ENCODE measurements at regions not wholly inside any gene's neighbourhood (a gene's known extent, or its start where the extent isn't known, plus 50 kb on each side); places are given as distances from the start of the nearest gene placed in this dataset.

DNA sequence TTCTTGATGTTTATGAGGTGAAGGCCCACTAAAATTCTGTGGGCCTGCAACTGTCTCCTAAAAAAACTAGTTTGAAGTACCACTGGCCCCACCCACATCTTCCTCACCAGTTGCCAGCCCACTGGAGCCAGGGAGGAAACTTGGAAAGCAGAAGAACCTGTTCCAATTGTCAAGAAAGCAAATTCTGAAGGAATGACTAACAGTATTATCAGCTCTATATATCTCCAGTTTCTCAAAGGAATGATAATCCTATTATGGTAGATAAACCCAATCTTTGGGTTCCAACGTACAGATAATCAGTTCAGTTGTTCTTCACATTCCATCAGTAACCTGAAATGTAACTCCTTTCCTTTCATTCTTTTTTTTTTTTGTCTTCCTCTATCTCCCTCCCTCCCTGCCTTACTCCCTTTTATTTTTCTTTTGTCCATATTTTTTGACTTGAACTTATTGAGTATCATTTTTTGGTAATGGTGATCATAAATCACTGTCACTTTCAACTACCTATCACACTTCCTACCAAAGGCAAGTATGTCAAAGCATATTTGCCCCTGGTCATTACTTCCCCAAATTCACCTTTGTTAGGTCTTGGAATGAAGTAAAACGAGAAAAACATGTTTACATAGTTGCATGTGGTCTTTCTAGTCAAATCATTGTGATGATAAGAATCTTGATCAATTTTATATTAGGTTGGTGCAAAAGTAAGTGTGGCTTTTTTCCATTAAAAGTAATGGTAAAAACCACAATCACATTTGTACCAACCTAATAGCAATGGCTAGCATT is 943.4 kb downstream of the TTLL7 start:
- TF ChIP-seq POLR2AphosphoS5 (IDR thresholded peaks at IDR 0.05) (no peak), EP300 (IDR thresholded peaks at IDR 0.05; ENCODE audit: low read depth) (no peak)
- TF ChIP-seq, protein P1, sequence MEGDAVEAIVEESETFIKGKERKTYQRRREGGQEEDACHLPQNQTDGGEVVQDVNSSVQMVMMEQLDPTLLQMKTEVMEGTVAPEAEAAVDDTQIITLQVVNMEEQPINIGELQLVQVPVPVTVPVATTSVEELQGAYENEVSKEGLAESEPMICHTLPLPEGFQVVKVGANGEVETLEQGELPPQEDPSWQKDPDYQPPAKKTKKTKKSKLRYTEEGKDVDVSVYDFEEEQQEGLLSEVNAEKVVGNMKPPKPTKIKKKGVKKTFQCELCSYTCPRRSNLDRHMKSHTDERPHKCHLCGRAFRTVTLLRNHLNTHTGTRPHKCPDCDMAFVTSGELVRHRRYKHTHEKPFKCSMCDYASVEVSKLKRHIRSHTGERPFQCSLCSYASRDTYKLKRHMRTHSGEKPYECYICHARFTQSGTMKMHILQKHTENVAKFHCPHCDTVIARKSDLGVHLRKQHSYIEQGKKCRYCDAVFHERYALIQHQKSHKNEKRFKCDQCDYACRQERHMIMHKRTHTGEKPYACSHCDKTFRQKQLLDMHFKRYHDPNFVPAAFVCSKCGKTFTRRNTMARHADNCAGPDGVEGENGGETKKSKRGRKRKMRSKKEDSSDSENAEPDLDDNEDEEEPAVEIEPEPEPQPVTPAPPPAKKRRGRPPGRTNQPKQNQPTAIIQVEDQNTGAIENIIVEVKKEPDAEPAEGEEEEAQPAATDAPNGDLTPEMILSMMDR (IDR thresholded peaks at IDR 0.05) = no peak
